ENCODE measurements at regions not wholly inside any gene's neighbourhood (a gene's known extent, or its start where the extent isn't known, plus 50 kb on each side); places are given as distances from the start of the nearest gene placed in this dataset.

- Histone ChIP-seq H3K9me3 (ENCODE audit: low read length) (no peaks in the 10 kb centered on the region), H3K79me2 (ENCODE audit: low read length) (no peaks in the 10 kb centered on the region), H3K9ac (ENCODE audit: low read length) (no peak overlapping the region), H3F3A (ENCODE audit: low read length, unreplicated experiment) (no peaks in the 10 kb centered on the region), H2AFZ (ENCODE audit: low read length) (no peak overlapping the region), H4K20me1 (ENCODE audit: low read length) (no peaks in the 10 kb centered on the region), H3K27me3 (ENCODE audit: low read length) (peaks cover 42% of the 10 kb centered on the region), H3K27ac (ENCODE audit: low read length) (no peak overlapping the region), H3K4me3 (ENCODE audit: low read length) (no peak overlapping the region), H3K9me2 (replicated peaks; ENCODE audit: low read length) (no peaks in the 10 kb centered on the region), H3K4me1 (ENCODE audit: insufficient read depth, low read length) (no peaks in the 10 kb centered on the region), H3K4me2 (ENCODE audit: low read length) (no peak overlapping the region), H3K36me3 (ENCODE audit: low read depth, low read length) (no peaks in the 10 kb centered on the region)
- no peak for TF ChIP-seq CTCF (conservative IDR thresholded peaks at IDR 0.05; ENCODE audit: low read depth, low read length)
- intact Hi-C loops (cut with micrococcal nuclease), result no loop called here
- POLR2A ChIA-PET (ENCODE audit: unreplicated experiment), result no interaction called here
- DNase-seq (no peak), ATAC-seq (no peak)
- BruUV-seq (replicated peaks), result no TSS peak
- CTCF ChIA-PET, result no interaction called here
These were observed 116.4 kb upstream of the NFE2L3 start for GRCh38 chr7:26035552-26035951.

GRCh38 chr7:26036092-26036491 lies 115.9 kb upstream of the NFE2L3 start:
- no peak overlapping the region for H3K9ac ChIP-seq (ENCODE audit: low read length)
- no peaks in the 10 kb centered on the region for H4K20me1 ChIP-seq (ENCODE audit: low read length)
- BruUV-seq (replicated peaks), result no TSS peak
- H3K4me1 ChIP-seq (ENCODE audit: insufficient read depth, low read length), result no peaks in the 10 kb centered on the region
- CTCF ChIA-PET, result no interaction called here
- DNase-seq (no peak), ATAC-seq (no peak)
- H3K79me2 ChIP-seq (ENCODE audit: low read length), result no peaks in the 10 kb centered on the region
- H3K36me3 ChIP-seq (ENCODE audit: low read depth, low read length), result no peaks in the 10 kb centered on the region
- H3K4me2 ChIP-seq (ENCODE audit: low read length), result no peak overlapping the region
- no peak overlapping the region for H2AFZ ChIP-seq (ENCODE audit: low read length)
- H3K27ac ChIP-seq (ENCODE audit: low read length), result no peak overlapping the region
- TF ChIP-seq EZH2 (IDR thresholded peaks at IDR 0.05; ENCODE audit: low read length, unreplicated experiment), result no peak
- no peak for TF ChIP-seq CTCF (conservative IDR thresholded peaks at IDR 0.05; ENCODE audit: low read depth, low read length)
- no peak for TF ChIP-seq EZH2phosphoT487 (IDR thresholded peaks at IDR 0.05; ENCODE audit: borderline replicate concordance, low read length)
- no peaks in the 10 kb centered on the region for H3F3A ChIP-seq (ENCODE audit: low read length, unreplicated experiment)
- H3K27me3 ChIP-seq (ENCODE audit: low read length), result peaks cover 43% of the 10 kb centered on the region
- H3K9me3 ChIP-seq (ENCODE audit: low read length), result no peaks in the 10 kb centered on the region
- no peaks in the 10 kb centered on the region for H3K9me2 ChIP-seq (replicated peaks; ENCODE audit: low read length)
- no peak overlapping the region for H3K4me3 ChIP-seq (ENCODE audit: low read length)
- POLR2A ChIA-PET (ENCODE audit: unreplicated experiment), result no interaction called here
- intact Hi-C loops (cut with micrococcal nuclease), result no loop called here

- H3K4me3 ChIP-seq (ENCODE audit: low read length), result no peak overlapping the region
- H3K9me2 ChIP-seq (replicated peaks; ENCODE audit: low read length), result no peaks in the 10 kb centered on the region
- H4K20me1 ChIP-seq (ENCODE audit: low read length), result no peaks in the 10 kb centered on the region
- no peak overlapping the region for H2AFZ ChIP-seq (ENCODE audit: low read length)
- TF ChIP-seq CTCF (conservative IDR thresholded peaks at IDR 0.05; ENCODE audit: low read depth, low read length) (no peak), EZH2phosphoT487 (IDR thresholded peaks at IDR 0.05; ENCODE audit: borderline replicate concordance, low read length) (no peak), EZH2 (IDR thresholded peaks at IDR 0.05; ENCODE audit: low read length, unreplicated experiment) (no peak)
- ChIA-PET CTCF (no interaction called here), POLR2A (ENCODE audit: unreplicated experiment) (no interaction called here)
- no peaks in the 10 kb centered on the region for H3F3A ChIP-seq (ENCODE audit: low read length, unreplicated experiment)
- no peak for ATAC-seq
- H3K4me2 ChIP-seq (ENCODE audit: low read length), result no peak overlapping the region
- no peaks in the 10 kb centered on the region for H3K9me3 ChIP-seq (ENCODE audit: low read length)
- no peaks in the 10 kb centered on the region for H3K79me2 ChIP-seq (ENCODE audit: low read length)
- no peaks in the 10 kb centered on the region for H3K4me1 ChIP-seq (ENCODE audit: insufficient read depth, low read length)
- intact Hi-C loops (cut with micrococcal nuclease), result no loop called here
- H3K9ac ChIP-seq (ENCODE audit: low read length), result no peak overlapping the region
- no peak overlapping the region for H3K27ac ChIP-seq (ENCODE audit: low read length)
- no TSS peak for BruUV-seq (replicated peaks)
- peaks cover 54% of the 10 kb centered on the region for H3K27me3 ChIP-seq (ENCODE audit: low read length)
- DNase-seq, result no peak
- no peaks in the 10 kb centered on the region for H3K36me3 ChIP-seq (ENCODE audit: low read depth, low read length)
These were observed 113.6 kb upstream of the NFE2L3 start for GRCh38 chr7:26038201-26038990.

Data from PC-3 (cell line).